HCT116 (cell line): ENCODE measurements at regions not wholly inside any gene's neighbourhood (a gene's known extent, or its start where the extent isn't known, plus 50 kb on each side); places are given as distances from the start of the nearest gene placed in this dataset.

Source experiments
- CTCF ChIP-seq, 3 experiments: fragments of 200-600 bp in 1 of 3; sonication (generic) in 1 of 3; IDR thresholded peaks in 2 of 3; conservative IDR thresholded peaks in 1 of 3; 2 replicates each; pipeline ENCODE4 v1.5.1; 2012 to 2017; ENCODE audit warnings: low read depth in 2 of 3, low read length in 2 of 3, antibody characterized with exemption in 1 of 3, borderline replicate concordance in 1 of 3, control low read depth in 1 of 3, mild to moderate bottlenecking in 1 of 3, mixed read lengths in 1 of 3, mixed run types in 1 of 3, moderate library complexity in 1 of 3; ENCODE audit not compliant: insufficient read depth in 1 of 3
- JUND ChIP-seq: IDR thresholded peaks from 2 replicates; pipeline ENCODE4 v1.6.1; 2012
- POLR2A ChIP-seq: IDR thresholded peaks from 2 replicates; pipeline ENCODE4 v1.7.0; 2011; ENCODE audit warnings: borderline replicate concordance; ENCODE audit not compliant: insufficient read depth, insufficient read length; ENCODE audit errors: extremely low read depth

GRCh38 chr10:85250304-85250703 lies 921.9 kb downstream of the CCSER2 start:
- TF ChIP-seq CTCF (IDR thresholded peaks at IDR 0.05 in 2 of 3, conservative IDR thresholded peaks at IDR 0.05 in 1 of 3; ENCODE audit: borderline replicate concordance in 1 of 3, insufficient read depth in 1 of 3, low read depth in 2 of 3, low read length in 2 of 3) (no peak), POLR2A (no peak), JUND (no peak)
